ENCODE measurements at regions not wholly inside any gene's neighbourhood (a gene's known extent, or its start where the extent isn't known, plus 50 kb on each side); places are given as distances from the start of the nearest gene placed in this dataset.

- Mint-ChIP-seq H3K9me3 (no peaks in the 10 kb centered on the region; the same call in 1 of the 3 replicates), H3K4me3 (no peak overlapping the region), H3K27ac (no peak overlapping the region), H3K4me1 (peaks cover 5% of the 10 kb centered on the region; the same call in 2 of the 3 replicates), H3K27me3 (ENCODE audit: insufficient read depth, low read depth, poor library complexity) (peaks cover 11% of the 10 kb centered on the region), H3K36me3 (ENCODE audit: low read depth) (no peaks in the 10 kb centered on the region)
- Histone ChIP-seq H3K4me3 (no peak overlapping the region), H4K20me1 (replicated peaks; ENCODE audit: insufficient read depth) (no peaks in the 10 kb centered on the region), H3F3A (replicated peaks; ENCODE audit: low read depth) (no peaks in the 10 kb centered on the region), H3K4me1 (ENCODE audit: insufficient read depth) (no peaks in the 10 kb centered on the region), H3K27me3 (ENCODE audit: insufficient read depth) (no peaks in the 10 kb centered on the region), H3K79me2 (replicated peaks; ENCODE audit: insufficient read depth) (no peaks in the 10 kb centered on the region), H2AFZ (no peak overlapping the region), H3K4me2 (no peak overlapping the region), H3K36me3 (ENCODE audit: insufficient read depth) (no peaks in the 10 kb centered on the region), H3K9me2 (ENCODE audit: insufficient read depth) (no peaks in the 10 kb centered on the region), H3K27ac (ENCODE audit: low read depth) (no peak overlapping the region)
- DNase-seq (ENCODE audit: low spot score) (no peak), ATAC-seq (no peak)
- no peak for TF ChIP-seq STAT1 (IDR thresholded peaks at IDR 0.05; ENCODE audit: unreplicated experiment)
- TF ChIP-seq, protein P1, sequence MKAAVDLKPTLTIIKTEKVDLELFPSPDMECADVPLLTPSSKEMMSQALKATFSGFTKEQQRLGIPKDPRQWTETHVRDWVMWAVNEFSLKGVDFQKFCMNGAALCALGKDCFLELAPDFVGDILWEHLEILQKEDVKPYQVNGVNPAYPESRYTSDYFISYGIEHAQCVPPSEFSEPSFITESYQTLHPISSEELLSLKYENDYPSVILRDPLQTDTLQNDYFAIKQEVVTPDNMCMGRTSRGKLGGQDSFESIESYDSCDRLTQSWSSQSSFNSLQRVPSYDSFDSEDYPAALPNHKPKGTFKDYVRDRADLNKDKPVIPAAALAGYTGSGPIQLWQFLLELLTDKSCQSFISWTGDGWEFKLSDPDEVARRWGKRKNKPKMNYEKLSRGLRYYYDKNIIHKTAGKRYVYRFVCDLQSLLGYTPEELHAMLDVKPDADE (IDR thresholded peaks at IDR 0.05), result no peak
- no peak for TF ChIP-seq NANOG (IDR thresholded peaks at IDR 0.05; ENCODE audit: borderline replicate concordance)
- no peak for TF ChIP-seq EZH2phosphoT487 (IDR thresholded peaks at IDR 0.05; ENCODE audit: unreplicated experiment)
These were observed 71.1 kb upstream of the EMX2 start for GRCh38 chr10:117471344-117471874.

DNA sequence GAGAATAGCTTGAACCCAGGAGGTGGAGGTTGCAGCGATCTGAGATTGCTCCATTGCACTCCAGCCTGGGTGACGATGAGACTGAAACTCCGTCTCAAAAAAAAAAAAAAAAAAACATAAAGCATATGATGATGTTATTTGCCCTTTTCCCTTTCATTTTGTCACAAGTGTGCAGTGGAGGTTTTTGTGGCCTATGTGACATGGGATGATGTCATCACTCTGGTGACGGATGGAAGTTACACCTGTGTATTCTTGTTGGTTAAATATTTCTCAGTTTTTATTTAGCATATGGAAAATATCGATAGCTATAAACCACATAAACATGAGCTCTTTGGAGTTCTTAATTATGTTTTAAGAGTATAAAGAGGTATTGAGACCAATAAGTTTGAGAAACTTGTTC, 71.8 kb upstream of the EMX2 start:
- DNase-seq (ENCODE audit: low spot score), result no peak
- H3K4me1 Mint-ChIP-seq, result peaks cover 7% of the 10 kb centered on the region; the same call in 2 of the 3 replicates
- Histone ChIP-seq H3K27me3 (ENCODE audit: insufficient read depth) (no peaks in the 10 kb centered on the region), H3K79me2 (replicated peaks; ENCODE audit: insufficient read depth) (no peaks in the 10 kb centered on the region), H3K36me3 (ENCODE audit: insufficient read depth) (no peaks in the 10 kb centered on the region), H4K20me1 (replicated peaks; ENCODE audit: insufficient read depth) (no peaks in the 10 kb centered on the region), H3K4me1 (ENCODE audit: insufficient read depth) (no peaks in the 10 kb centered on the region), H3K9me2 (ENCODE audit: insufficient read depth) (no peaks in the 10 kb centered on the region), H3K4me3 (no peak overlapping the region), H2AFZ (no peak overlapping the region), H3K27ac (ENCODE audit: low read depth) (no peak overlapping the region), H3K4me2 (no peak overlapping the region), H3F3A (replicated peaks; ENCODE audit: low read depth) (no peaks in the 10 kb centered on the region)
- H3K36me3 Mint-ChIP-seq (ENCODE audit: low read depth), result no peaks in the 10 kb centered on the region
- no peak overlapping the region for H3K4me3 Mint-ChIP-seq
- ATAC-seq, result no peak
- peaks cover 11% of the 10 kb centered on the region for H3K27me3 Mint-ChIP-seq (ENCODE audit: insufficient read depth, low read depth, poor library complexity)
- H3K27ac Mint-ChIP-seq, result no peak overlapping the region
- no peaks in the 10 kb centered on the region; the same call in 1 of the 3 replicates for H3K9me3 Mint-ChIP-seq
- TF ChIP-seq NANOG (IDR thresholded peaks at IDR 0.05; ENCODE audit: borderline replicate concordance) (no peak), STAT1 (IDR thresholded peaks at IDR 0.05; ENCODE audit: unreplicated experiment) (no peak), ZNF331 (CRISPR knock-in tag; IDR thresholded peaks at IDR 0.05; ENCODE audit: low read depth) (no peak), EZH2 (IDR thresholded peaks at IDR 0.05; ENCODE audit: low read depth, unreplicated experiment) (no peak)
- TF ChIP-seq, protein P2, sequence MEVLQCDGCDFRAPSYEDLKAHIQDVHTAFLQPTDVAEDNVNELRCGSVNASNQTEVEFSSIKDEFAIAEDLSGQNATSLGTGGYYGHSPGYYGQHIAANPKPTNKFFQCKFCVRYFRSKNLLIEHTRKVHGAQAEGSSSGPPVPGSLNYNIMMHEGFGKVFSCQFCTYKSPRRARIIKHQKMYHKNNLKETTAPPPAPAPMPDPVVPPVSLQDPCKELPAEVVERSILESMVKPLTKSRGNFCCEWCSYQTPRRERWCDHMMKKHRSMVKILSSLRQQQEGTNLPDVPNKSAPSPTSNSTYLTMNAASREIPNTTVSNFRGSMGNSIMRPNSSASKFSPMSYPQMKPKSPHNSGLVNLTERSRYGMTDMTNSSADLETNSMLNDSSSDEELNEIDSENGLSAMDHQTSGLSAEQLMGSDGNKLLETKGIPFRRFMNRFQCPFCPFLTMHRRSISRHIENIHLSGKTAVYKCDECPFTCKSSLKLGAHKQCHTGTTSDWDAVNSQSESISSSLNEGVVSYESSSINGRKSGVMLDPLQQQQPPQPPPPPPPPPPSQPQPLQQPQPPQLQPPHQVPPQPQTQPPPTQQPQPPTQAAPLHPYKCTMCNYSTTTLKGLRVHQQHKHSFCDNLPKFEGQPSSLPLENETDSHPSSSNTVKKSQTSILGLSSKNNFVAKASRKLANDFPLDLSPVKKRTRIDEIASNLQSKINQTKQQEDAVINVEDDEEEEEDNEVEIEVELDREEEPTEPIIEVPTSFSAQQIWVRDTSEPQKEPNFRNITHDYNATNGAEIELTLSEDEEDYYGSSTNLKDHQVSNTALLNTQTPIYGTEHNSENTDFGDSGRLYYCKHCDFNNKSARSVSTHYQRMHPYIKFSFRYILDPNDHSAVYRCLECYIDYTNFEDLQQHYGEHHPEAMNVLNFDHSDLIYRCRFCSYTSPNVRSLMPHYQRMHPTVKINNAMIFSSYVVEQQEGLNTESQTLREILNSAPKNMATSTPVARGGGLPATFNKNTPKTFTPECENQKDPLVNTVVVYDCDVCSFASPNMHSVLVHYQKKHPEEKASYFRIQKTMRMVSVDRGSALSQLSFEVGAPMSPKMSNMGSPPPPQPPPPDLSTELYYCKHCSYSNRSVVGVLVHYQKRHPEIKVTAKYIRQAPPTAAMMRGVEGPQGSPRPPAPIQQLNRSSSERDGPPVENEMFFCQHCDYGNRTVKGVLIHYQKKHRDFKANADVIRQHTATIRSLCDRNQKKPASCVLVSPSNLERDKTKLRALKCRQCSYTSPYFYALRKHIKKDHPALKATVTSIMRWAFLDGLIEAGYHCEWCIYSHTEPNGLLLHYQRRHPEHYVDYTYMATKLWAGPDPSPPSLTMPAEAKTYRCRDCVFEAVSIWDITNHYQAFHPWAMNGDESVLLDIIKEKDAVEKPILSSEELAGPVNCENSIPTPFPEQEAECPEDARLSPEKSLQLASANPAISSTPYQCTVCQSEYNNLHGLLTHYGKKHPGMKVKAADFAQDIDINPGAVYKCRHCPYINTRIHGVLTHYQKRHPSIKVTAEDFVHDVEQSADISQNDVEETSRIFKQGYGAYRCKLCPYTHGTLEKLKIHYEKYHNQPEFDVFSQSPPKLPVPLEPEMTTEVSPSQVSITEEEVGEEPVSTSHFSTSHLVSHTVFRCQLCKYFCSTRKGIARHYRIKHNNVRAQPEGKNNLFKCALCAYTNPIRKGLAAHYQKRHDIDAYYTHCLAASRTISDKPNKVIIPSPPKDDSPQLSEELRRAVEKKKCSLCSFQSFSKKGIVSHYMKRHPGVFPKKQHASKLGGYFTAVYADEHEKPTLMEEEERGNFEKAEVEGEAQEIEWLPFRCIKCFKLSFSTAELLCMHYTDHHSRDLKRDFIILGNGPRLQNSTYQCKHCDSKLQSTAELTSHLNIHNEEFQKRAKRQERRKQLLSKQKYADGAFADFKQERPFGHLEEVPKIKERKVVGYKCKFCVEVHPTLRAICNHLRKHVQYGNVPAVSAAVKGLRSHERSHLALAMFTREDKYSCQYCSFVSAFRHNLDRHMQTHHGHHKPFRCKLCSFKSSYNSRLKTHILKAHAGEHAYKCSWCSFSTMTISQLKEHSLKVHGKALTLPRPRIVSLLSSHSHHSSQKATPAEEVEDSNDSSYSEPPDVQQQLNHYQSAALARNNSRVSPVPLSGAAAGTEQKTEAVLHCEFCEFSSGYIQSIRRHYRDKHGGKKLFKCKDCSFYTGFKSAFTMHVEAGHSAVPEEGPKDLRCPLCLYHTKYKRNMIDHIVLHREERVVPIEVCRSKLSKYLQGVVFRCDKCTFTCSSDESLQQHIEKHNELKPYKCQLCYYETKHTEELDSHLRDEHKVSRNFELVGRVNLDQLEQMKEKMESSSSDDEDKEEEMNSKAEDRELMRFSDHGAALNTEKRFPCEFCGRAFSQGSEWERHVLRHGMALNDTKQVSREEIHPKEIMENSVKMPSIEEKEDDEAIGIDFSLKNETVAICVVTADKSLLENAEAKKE (CRISPR knock-in tag; IDR thresholded peaks at IDR 0.05), result no peak
- TF ChIP-seq, protein P1 (IDR thresholded peaks at IDR 0.05), result no peak
- TF ChIP-seq, protein P3, sequence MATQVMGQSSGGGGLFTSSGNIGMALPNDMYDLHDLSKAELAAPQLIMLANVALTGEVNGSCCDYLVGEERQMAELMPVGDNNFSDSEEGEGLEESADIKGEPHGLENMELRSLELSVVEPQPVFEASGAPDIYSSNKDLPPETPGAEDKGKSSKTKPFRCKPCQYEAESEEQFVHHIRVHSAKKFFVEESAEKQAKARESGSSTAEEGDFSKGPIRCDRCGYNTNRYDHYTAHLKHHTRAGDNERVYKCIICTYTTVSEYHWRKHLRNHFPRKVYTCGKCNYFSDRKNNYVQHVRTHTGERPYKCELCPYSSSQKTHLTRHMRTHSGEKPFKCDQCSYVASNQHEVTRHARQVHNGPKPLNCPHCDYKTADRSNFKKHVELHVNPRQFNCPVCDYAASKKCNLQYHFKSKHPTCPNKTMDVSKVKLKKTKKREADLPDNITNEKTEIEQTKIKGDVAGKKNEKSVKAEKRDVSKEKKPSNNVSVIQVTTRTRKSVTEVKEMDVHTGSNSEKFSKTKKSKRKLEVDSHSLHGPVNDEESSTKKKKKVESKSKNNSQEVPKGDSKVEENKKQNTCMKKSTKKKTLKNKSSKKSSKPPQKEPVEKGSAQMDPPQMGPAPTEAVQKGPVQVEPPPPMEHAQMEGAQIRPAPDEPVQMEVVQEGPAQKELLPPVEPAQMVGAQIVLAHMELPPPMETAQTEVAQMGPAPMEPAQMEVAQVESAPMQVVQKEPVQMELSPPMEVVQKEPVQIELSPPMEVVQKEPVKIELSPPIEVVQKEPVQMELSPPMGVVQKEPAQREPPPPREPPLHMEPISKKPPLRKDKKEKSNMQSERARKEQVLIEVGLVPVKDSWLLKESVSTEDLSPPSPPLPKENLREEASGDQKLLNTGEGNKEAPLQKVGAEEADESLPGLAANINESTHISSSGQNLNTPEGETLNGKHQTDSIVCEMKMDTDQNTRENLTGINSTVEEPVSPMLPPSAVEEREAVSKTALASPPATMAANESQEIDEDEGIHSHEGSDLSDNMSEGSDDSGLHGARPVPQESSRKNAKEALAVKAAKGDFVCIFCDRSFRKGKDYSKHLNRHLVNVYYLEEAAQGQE (IDR thresholded peaks at IDR 0.05; ENCODE audit: unreplicated experiment), result no peak
